IPS-18a (cell line): ENCODE measurements at regions not wholly inside any gene's neighbourhood (a gene's known extent, or its start where the extent isn't known, plus 50 kb on each side); places are given as distances from the start of the nearest gene placed in this dataset.
"Not testable (repeated sequence)": the region's sequence is repeated elsewhere in the genome, so short reads cannot be mapped to it uniquely, and the experiment has no call there.

Experiments used
- H3K27ac ChIP-seq: one replicate; pipeline ENCODE4 v1.5.1; 2013; ENCODE audit warnings: low read length
- H3K27me3 ChIP-seq: one replicate; pipeline ENCODE4 v1.6.1; 2013; ENCODE audit warnings: mild to moderate bottlenecking, low read length; ENCODE audit not compliant: control insufficient read depth, insufficient read depth
- H3K36me3 ChIP-seq: one replicate; pipeline ENCODE4 v1.6.1; 2013; ENCODE audit warnings: low read depth, low read length; ENCODE audit not compliant: control insufficient read depth
- H3K4me1 ChIP-seq: one replicate; pipeline ENCODE4 v1.6.1; 2013; ENCODE audit warnings: low read depth, low read length; ENCODE audit not compliant: control insufficient read depth
- H3K4me3 ChIP-seq: one replicate; pipeline ENCODE4 v1.5.1; 2013; ENCODE audit warnings: low read length
- H3K9ac ChIP-seq: one replicate; pipeline ENCODE4 v1.6.1; 2013; ENCODE audit warnings: mild to moderate bottlenecking, low read length, moderate library complexity
- H3K9me3 ChIP-seq: one replicate; pipeline ENCODE4 v1.6.1; 2013; ENCODE audit warnings: low read depth, low read length; ENCODE audit not compliant: control insufficient read depth

GRCh38 chr15:81783076-81783475 lies 262.7 kb downstream of the MEX3B start:
- Histone ChIP-seq H3K4me1 (no peaks in the 10 kb centered on the region), H3K36me3 (peaks cover 3% of the 10 kb centered on the region), H3K27me3 (no peaks in the 10 kb centered on the region), H3K9me3 (no peaks in the 10 kb centered on the region), H3K27ac (no peak overlapping the region), H3K9ac (no peak overlapping the region), H3K4me3 (no peak overlapping the region)

DNA sequence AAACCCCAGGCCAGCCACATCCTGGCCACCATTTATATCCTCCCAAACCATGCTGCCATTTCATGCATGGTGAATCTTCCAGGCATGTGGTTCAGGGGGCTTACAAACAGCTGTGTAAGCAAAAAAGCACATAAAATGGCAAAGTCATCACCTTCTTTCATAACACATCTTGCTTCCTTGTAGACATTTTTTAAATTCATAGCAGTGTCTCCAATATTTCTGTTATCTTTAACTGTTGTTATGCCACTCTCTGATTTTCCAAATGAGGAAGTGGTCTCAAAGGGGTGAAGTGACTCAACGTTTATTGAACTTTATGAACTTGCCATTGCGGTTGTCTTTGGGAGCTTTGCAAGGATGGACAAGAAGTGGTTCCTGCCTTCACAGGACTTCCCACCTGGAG lies 264.4 kb downstream of the MEX3B start:
- H3K9me3 ChIP-seq, result no peaks in the 10 kb centered on the region
- no peaks in the 10 kb centered on the region for H3K36me3 ChIP-seq
- H3K9ac ChIP-seq, result no peak overlapping the region
- H3K4me3 ChIP-seq, result no peak overlapping the region
- H3K27ac ChIP-seq, result no peak overlapping the region
- H3K27me3 ChIP-seq, result no peaks in the 10 kb centered on the region
- no peaks in the 10 kb centered on the region for H3K4me1 ChIP-seq

GRCh38 chr15:81780966-81781365 lies 264.9 kb downstream of the MEX3B start:
- Histone ChIP-seq H3K36me3 (no peaks in the 10 kb centered on the region), H3K27me3 (no peaks in the 10 kb centered on the region), H3K4me1 (no peaks in the 10 kb centered on the region), H3K4me3 (no peak overlapping the region), H3K9me3 (no peaks in the 10 kb centered on the region), H3K27ac (no peak overlapping the region), H3K9ac (no peak overlapping the region)

DNA sequence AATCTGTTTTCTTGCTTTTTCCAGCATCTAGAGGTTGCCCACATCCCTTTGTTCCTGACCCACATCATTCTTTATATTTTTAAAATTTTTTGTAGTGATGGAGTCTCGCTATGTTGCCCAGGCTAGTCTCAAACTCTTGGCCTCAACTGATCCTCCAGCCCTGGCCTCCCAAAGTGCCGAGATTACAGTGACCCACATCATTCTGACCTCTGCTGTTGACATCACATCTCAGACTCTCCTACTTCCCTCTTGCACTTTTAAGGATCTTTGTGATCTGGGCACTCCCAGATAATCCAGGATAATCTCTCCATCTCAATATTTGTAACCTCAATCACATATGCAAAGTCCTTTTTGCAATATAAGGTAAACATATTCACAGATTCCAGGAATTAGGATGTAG lies 266.6 kb downstream of the MEX3B start:
- H3K27ac ChIP-seq, result no peak overlapping the region
- H3K4me1 ChIP-seq, result no peaks in the 10 kb centered on the region
- no peaks in the 10 kb centered on the region for H3K36me3 ChIP-seq
- H3K27me3 ChIP-seq, result no peaks in the 10 kb centered on the region
- no peak overlapping the region for H3K9ac ChIP-seq
- H3K4me3 ChIP-seq, result no peak overlapping the region
- no peaks in the 10 kb centered on the region for H3K9me3 ChIP-seq

- Histone ChIP-seq H3K27me3 (no peaks in the 10 kb centered on the region), H3K9ac (no peak overlapping the region), H3K36me3 (no peaks in the 10 kb centered on the region), H3K27ac (no peak overlapping the region), H3K9me3 (no peaks in the 10 kb centered on the region), H3K4me3 (no peak overlapping the region), H3K4me1 (no peaks in the 10 kb centered on the region)
Observed at GRCh38 chr15:81777546-81777945, 268.3 kb downstream of the MEX3B start.

DNA sequence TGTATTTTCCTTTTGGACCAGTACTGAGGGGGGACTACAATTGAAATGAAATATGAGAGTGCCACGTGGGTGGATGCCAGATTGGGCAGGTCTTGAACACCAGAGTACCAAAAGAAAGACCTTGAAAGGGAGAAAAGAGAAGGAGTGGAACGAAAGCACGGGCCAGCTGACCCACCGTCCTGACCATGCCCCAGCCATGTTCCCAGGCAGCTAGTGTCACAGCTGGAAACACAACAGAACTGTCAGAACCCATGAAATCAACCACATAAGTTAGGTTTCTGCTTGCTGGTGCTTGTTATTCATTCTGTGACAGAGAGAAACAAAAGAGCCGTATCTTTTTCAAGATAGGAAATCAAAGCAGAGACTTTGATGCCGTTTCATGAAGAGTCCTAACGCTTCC lies 268.8 kb downstream of the MEX3B start:
- no peaks in the 10 kb centered on the region for H3K36me3 ChIP-seq
- H3K4me3 ChIP-seq, result no peak overlapping the region
- no peak overlapping the region for H3K27ac ChIP-seq
- H3K27me3 ChIP-seq, result no peaks in the 10 kb centered on the region
- H3K9ac ChIP-seq, result no peak overlapping the region
- H3K9me3 ChIP-seq, result no peaks in the 10 kb centered on the region
- no peaks in the 10 kb centered on the region for H3K4me1 ChIP-seq

DNA sequence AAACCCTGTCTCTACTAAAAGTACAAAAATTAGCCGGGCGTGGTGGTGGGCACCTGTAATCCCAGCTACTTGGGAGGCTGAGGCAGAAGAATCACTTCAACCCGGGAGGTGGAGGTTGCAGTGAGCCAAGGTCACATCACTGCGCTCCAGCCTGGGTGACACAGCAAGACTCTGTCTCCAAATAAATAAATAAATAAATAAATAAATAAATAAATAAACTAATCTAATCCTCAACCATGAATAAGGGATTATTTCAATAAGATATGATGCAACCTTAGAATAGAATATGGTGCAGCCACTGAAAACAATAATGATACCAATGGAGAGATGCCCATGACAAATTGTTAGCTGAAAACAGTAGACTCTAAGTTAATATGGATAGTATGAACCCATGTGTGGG lies 270.0 kb downstream of the MEX3B start:
- not testable (repeated sequence) for H3K27ac ChIP-seq, H3K27me3 ChIP-seq, H3K9me3 ChIP-seq, H3K4me1 ChIP-seq, H3K9ac ChIP-seq, H3K4me3 ChIP-seq, H3K36me3 ChIP-seq

DNA sequence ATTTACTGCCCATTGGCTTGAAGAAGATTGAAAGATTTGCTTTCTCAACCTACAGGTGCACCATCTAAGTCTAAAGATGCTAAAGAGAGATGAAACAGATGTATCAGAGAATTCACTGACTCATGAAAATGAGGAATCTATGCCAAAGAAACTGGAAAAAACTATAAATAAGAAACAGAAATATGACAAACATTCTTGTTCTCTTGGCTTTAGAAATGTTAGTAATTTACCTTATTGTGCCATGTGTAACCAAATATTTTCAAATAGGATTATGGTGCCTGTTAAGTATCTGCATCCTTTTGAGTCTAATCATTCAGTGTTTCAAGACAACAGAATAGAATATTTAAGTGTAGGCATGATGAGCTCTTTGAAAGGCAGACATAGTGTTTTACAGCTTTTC lies 271.5 kb downstream of the MEX3B start:
- Histone ChIP-seq H3K9ac (no peak overlapping the region), H3K4me3 (no peak overlapping the region), H3K36me3 (no peaks in the 10 kb centered on the region), H3K4me1 (no peaks in the 10 kb centered on the region), H3K27me3 (no peaks in the 10 kb centered on the region), H3K27ac (no peak overlapping the region), H3K9me3 (no peaks in the 10 kb centered on the region)

DNA sequence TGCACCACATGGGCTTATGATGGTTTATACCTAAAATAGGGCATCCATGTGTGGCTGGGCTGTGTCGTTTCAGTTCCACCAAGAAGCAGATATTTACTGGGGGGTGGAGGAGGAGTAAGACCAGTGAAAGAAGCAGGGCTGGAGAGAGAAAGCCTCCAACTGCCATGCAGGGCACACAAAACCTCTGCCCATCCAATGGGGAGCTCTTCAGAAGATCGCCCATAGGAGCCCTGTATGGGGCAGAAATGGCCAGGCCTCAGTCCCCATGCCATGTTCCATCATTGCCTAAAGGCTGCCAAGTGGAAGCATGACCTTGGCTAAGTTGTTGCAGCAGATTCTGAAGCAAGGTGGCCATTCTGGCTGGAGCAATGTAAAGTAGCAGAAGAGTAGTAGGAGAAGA lies 277.0 kb downstream of the MEX3B start:
- H3K4me1 ChIP-seq, result no peaks in the 10 kb centered on the region
- H3K9ac ChIP-seq, result no peak overlapping the region
- no peak overlapping the region for H3K4me3 ChIP-seq
- H3K36me3 ChIP-seq, result no peaks in the 10 kb centered on the region
- no peaks in the 10 kb centered on the region for H3K27me3 ChIP-seq
- H3K9me3 ChIP-seq, result no peaks in the 10 kb centered on the region
- no peak overlapping the region for H3K27ac ChIP-seq

DNA sequence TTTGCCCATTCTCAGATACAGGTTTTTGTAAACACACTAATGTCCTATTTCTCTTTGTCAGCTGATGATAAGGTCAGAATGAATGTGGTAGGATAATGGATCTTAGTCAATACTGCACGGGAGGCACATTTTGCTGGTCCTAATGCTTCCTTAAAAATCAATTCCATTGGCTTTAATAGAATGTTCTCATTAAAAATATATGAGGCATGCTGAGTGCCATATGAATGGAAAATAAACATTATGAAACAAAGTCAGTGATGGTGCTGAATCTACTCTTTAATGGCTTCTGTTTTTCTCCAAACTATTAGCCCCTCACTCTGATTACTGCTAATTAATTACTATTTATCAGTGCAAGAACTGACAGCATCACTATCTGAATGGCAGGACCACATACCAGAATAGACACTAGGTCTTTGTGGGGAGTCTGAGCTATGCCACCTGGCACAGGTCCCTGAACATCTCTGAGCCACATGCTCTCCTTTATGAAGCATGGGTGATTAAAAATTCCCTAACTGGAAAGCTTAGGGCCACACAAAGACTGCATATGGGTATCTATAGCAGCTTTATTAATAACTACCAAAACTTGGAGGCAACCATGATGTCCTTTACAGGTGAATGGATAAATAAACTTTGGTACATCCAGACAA lies 278.9 kb downstream of the MEX3B start:
- Histone ChIP-seq H3K9ac (no peak overlapping the region), H3K36me3 (no peaks in the 10 kb centered on the region), H3K9me3 (no peaks in the 10 kb centered on the region), H3K27me3 (no peaks in the 10 kb centered on the region), H3K4me1 (no peaks in the 10 kb centered on the region), H3K27ac (no peak overlapping the region), H3K4me3 (no peak overlapping the region)

DNA sequence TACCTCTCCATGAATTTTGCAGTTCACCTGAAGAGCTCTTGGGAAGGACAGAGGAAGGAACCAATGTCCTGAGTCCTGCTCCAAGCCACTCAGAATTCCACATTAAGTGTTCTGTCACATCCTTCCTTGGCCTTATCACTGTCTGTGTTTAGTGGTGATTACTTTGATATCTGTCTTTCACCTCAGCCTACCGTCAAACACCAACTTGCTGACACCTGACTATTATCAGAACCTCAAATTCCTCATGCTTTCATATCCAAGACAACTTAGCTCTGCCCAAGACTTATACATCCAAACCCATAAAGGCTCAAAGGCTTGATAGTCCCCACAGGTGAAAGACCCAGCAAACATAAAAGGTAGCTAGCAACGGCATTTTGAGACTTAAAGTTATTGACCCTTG lies 280.0 kb downstream of the MEX3B start:
- Histone ChIP-seq H3K4me3 (no peak overlapping the region), H3K27me3 (no peaks in the 10 kb centered on the region), H3K27ac (no peak overlapping the region), H3K4me1 (no peaks in the 10 kb centered on the region), H3K36me3 (no peaks in the 10 kb centered on the region), H3K9ac (no peak overlapping the region), H3K9me3 (no peaks in the 10 kb centered on the region)

GRCh38 chr15:81763304-81763703 lies 282.5 kb downstream of the MEX3B start:
- H3K4me3 ChIP-seq, result no peak overlapping the region
- H3K27ac ChIP-seq, result no peak overlapping the region
- H3K9ac ChIP-seq, result no peak overlapping the region
- no peaks in the 10 kb centered on the region for H3K9me3 ChIP-seq
- peaks cover 9% of the 10 kb centered on the region for H3K4me1 ChIP-seq
- no peaks in the 10 kb centered on the region for H3K36me3 ChIP-seq
- no peaks in the 10 kb centered on the region for H3K27me3 ChIP-seq
